ENCODE measurements at regions not wholly inside any gene's neighbourhood (a gene's known extent, or its start where the extent isn't known, plus 50 kb on each side); places are given as distances from the start of the nearest gene placed in this dataset.

- 59% methylated on average over 6 of the region's 6 CpGs for WGBS (ENCODE audit: insufficient coverage, insufficient replicate concordance, low lambda C conversion rate, missing lambda C conversion rate)
- Histone ChIP-seq H3K27ac (ENCODE audit: control insufficient read depth, insufficient read depth) (no peak overlapping the region), H2AFZ (ENCODE audit: control insufficient read depth, low read depth, low read length) (no peak overlapping the region), H4K20me1 (ENCODE audit: control insufficient read depth, insufficient read depth) (no peaks in the 10 kb centered on the region), H3K79me2 (ENCODE audit: control insufficient read depth, insufficient read depth, low read length) (no peaks in the 10 kb centered on the region), H3K9me3 (replicated peaks; ENCODE audit: control insufficient read depth, insufficient read depth, low read length) (peaks cover 5% of the 10 kb centered on the region), H3K4me1 (ENCODE audit: control insufficient read depth, insufficient read depth, low read length) (no peaks in the 10 kb centered on the region; the same call in 1 of the 2 replicates), H3K4me3 (no peak overlapping the region), H3K36me3 (ENCODE audit: control insufficient read depth in 2 of 2, insufficient read depth in 2 of 2, low read length in 1 of 2) (no peaks in the 10 kb centered on the region), H3K27me3 (replicated peaks in 1 of 2; ENCODE audit: control insufficient read depth in 2 of 2, insufficient read depth in 2 of 2, low read length in 1 of 2) (no peaks in the 10 kb centered on the region), H3K4me2 (ENCODE audit: control insufficient read depth, insufficient read depth) (no peak overlapping the region), H3K9ac (ENCODE audit: control insufficient read depth, insufficient read depth, low read length) (no peak overlapping the region)
- BruUV-seq (replicated peaks): no TSS peak
- ChIA-PET RAD21 (ENCODE audit: unreplicated experiment) (no interaction called here), SMC1A (ENCODE audit: uncharacterized antibody, unreplicated experiment) (no interaction called here), CTCF (no interaction called here), POLR2A (no interaction called here)
- no peak for TF ChIP-seq ZNF207 (IDR thresholded peaks at IDR 0.05; ENCODE audit: borderline replicate concordance)
- no peak for TF ChIP-seq HDGF (IDR thresholded peaks at IDR 0.05)
- no peak for TF ChIP-seq STAT3 (IDR thresholded peaks at IDR 0.05; ENCODE audit: low read depth, low read length)
- no peak for TF ChIP-seq IRF3 (IDR thresholded peaks at IDR 0.05)
- no peak for TF ChIP-seq HDAC2 (IDR thresholded peaks at IDR 0.05)
- no peak for TF ChIP-seq NFXL1 (IDR thresholded peaks at IDR 0.05; ENCODE audit: borderline replicate concordance)
- no peak for TF ChIP-seq GABPA (IDR thresholded peaks at IDR 0.05; ENCODE audit: low read depth)
- TF ChIP-seq KDM1A (IDR thresholded peaks at IDR 0.05; ENCODE audit: borderline replicate concordance): no peak
- no peak for TF ChIP-seq KLF5 (IDR thresholded peaks at IDR 0.05; ENCODE audit: partially characterized antibody)
- no peak for TF ChIP-seq EED (IDR thresholded peaks at IDR 0.05; ENCODE audit: low read depth)
- no peak for TF ChIP-seq SREBF2 (IDR thresholded peaks at IDR 0.05; ENCODE audit: low read length)
- TF ChIP-seq BCL11A (IDR thresholded peaks at IDR 0.05; ENCODE audit: low read depth, low read length): no peak
- no peak for TF ChIP-seq CREB1 (IDR thresholded peaks at IDR 0.05; ENCODE audit: low read depth)
- ATAC-seq (no peak), DNase-seq (ENCODE audit: low read depth, low spot score) (no peak), FAIRE-seq (no peak)
- intact Hi-C loops (cut with micrococcal nuclease; ENCODE audit: unreplicated experiment): no loop called here
- in situ Hi-C loops (cut with MboI): no loop called here
Measured at GRCh38 chr2:41928526-41928925, 119.3 kb upstream of the PKDCC start.

Measured in GM12878 (cell line).